ENCODE measurements at regions not wholly inside any gene's neighbourhood (a gene's known extent, or its start where the extent isn't known, plus 50 kb on each side); places are given as distances from the start of the nearest gene placed in this dataset.

DNA sequence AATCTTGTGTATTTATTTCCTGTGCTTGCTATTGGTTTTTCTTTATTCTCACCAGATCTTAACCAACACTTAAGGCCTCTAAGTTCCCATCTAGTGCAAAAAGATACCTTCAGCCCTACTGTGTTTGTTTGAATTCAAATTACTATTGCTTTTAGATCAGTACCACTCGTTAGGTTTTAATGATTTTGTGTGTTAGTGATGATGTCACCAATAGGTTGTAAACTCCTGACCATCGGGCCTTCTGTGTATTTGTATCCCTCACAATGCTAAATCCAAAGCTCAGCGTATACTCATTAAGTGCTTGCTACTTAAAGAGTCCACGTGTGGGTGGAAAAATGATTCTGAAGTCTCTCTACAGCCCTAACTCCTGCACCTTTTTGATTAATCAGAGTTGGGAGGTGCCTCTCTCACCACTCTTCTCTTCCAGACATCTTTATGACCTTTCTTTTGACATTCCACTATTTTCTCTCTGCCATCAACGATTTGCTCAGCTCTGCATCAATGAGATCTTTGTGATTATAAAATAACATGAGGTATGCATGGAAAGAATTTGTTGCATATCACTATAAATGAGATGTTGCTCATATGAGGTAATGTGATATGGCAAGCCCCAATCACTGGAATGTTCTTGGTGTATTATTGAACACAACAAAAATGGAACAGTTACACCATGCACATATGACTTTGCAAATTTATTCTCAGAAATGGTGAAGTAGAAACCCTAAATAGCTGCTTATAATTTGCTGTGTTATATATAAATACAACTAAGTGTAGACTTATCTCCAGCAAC, 55.1 kb upstream of the LAMA2 start:
- no peaks in the 10 kb centered on the region for H3K36me3 ChIP-seq (replicated peaks in 1 of 2; ENCODE audit: control insufficient read depth in 1 of 2, insufficient read depth in 2 of 2, low read length in 2 of 2)
- no peak overlapping the region for H3K4me2 ChIP-seq (replicated peaks; ENCODE audit: extremely low read depth, low read length, poor library complexity, severe bottlenecking)
- H3K27me3 ChIP-seq (ENCODE audit: control insufficient read depth in 2 of 2, insufficient read depth in 2 of 2, low read length in 2 of 2): no peaks in the 10 kb centered on the region
- Mint-ChIP-seq H3K9me3 (peaks cover 5 to 14% (median 9%) of the 10 kb centered on the region in 7 donors), H3K4me1 (no peaks in the 10 kb centered on the region), H3K36me3 (no peaks in the 10 kb centered on the region), H3K27me3 (ENCODE audit: low read depth in 3 of 3) (peaks cover 0 to 1% (median 0%) of the 10 kb centered on the region in 3 donors), H3K4me3 (no peak overlapping the region), H3K27ac (no peak overlapping the region)
- DNase-seq: no peak
- intact Hi-C loops (cut with micrococcal nuclease): no loop called here
- H3K27ac ChIP-seq (ENCODE audit: low read depth in 1 of 2, low read length in 2 of 2): no peak overlapping the region
- TF ChIP-seq, protein P1, sequence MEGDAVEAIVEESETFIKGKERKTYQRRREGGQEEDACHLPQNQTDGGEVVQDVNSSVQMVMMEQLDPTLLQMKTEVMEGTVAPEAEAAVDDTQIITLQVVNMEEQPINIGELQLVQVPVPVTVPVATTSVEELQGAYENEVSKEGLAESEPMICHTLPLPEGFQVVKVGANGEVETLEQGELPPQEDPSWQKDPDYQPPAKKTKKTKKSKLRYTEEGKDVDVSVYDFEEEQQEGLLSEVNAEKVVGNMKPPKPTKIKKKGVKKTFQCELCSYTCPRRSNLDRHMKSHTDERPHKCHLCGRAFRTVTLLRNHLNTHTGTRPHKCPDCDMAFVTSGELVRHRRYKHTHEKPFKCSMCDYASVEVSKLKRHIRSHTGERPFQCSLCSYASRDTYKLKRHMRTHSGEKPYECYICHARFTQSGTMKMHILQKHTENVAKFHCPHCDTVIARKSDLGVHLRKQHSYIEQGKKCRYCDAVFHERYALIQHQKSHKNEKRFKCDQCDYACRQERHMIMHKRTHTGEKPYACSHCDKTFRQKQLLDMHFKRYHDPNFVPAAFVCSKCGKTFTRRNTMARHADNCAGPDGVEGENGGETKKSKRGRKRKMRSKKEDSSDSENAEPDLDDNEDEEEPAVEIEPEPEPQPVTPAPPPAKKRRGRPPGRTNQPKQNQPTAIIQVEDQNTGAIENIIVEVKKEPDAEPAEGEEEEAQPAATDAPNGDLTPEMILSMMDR (IDR thresholded peaks at IDR 0.05): no peak
- H2AFZ ChIP-seq (ENCODE audit: insufficient read depth, low read depth, low read length, poor library complexity, severe bottlenecking): no peak overlapping the region
- H3K9me3 ChIP-seq (replicated peaks in 1 of 2; ENCODE audit: control insufficient read depth in 1 of 2, insufficient read depth in 1 of 2, low read length in 2 of 2): peaks cover 7 to 12% of the 10 kb centered on the region in 2 donors
- WGBS (ENCODE audit: insufficient coverage): no CpG with 5 or more reads among the region's 5 CpGs
- H3K4me3 ChIP-seq (replicated peaks in 1 of 3; ENCODE audit: low read depth in 2 of 3, low read length in 3 of 3): no peak overlapping the region
- H3K79me2 ChIP-seq (ENCODE audit: insufficient read depth, low read length): no peaks in the 10 kb centered on the region
- H4K20me1 ChIP-seq (ENCODE audit: insufficient read depth, low read length): no peaks in the 10 kb centered on the region
- no peak overlapping the region for H3K9ac ChIP-seq (ENCODE audit: insufficient read depth, low read length, poor library complexity, severe bottlenecking)
- no peaks in the 10 kb centered on the region for H3K4me1 ChIP-seq (ENCODE audit: control insufficient read depth in 1 of 2, insufficient read depth in 2 of 2, low read length in 2 of 2)

DNA sequence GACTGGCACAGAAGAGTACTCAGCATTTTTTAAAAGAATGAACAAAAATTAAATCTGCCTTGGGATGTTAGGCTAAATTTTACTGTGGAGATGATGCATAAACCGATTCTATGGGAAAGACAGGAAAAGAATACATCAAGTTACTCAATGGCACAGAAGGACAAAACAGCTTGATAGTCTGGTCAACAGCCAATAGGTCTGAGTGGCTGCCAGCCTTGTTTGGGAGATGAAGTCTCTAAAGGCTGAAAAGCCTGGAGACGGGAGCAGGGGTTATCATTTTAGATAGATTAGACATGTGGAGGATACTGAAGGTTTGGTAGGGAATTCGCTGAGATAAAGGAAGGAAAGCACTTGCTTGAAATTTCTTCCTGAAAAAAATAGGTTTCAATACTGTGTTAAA, 56.3 kb upstream of the LAMA2 start:
- no peak overlapping the region for H3K27ac ChIP-seq (ENCODE audit: low read depth in 1 of 2, low read length in 2 of 2)
- WGBS (ENCODE audit: insufficient coverage): 86% methylated on average over 3 of the region's 3 CpGs

More for the DNA sequence above, 56.3 kb upstream of the LAMA2 start:
- Mint-ChIP-seq H3K4me3 (no peak overlapping the region), H3K27me3 (ENCODE audit: low read depth in 3 of 3) (peaks cover 0 to 1% (median 0%) of the 10 kb centered on the region in 3 donors), H3K27ac (no peak overlapping the region), H3K4me1 (no peaks in the 10 kb centered on the region), H3K36me3 (no peaks in the 10 kb centered on the region), H3K9me3 (peaks cover 4 to 12% (median 7%) of the 10 kb centered on the region in 7 donors)
- H3K4me3 ChIP-seq (replicated peaks in 1 of 3; ENCODE audit: low read depth in 2 of 3, low read length in 3 of 3): no peak overlapping the region
- DNase-seq: no peak
- H3K36me3 ChIP-seq (replicated peaks in 1 of 2; ENCODE audit: control insufficient read depth in 1 of 2, insufficient read depth in 2 of 2, low read length in 2 of 2): no peaks in the 10 kb centered on the region
- H3K4me1 ChIP-seq (ENCODE audit: control insufficient read depth in 1 of 2, insufficient read depth in 2 of 2, low read length in 2 of 2): no peaks in the 10 kb centered on the region
- no peaks in the 10 kb centered on the region for H3K27me3 ChIP-seq (ENCODE audit: control insufficient read depth in 2 of 2, insufficient read depth in 2 of 2, low read length in 2 of 2)
- TF ChIP-seq, protein P1 (IDR thresholded peaks at IDR 0.05): no peak
- no peak overlapping the region for H3K9ac ChIP-seq (ENCODE audit: insufficient read depth, low read length, poor library complexity, severe bottlenecking)
- peaks cover 7 to 12% of the 10 kb centered on the region in 2 donors for H3K9me3 ChIP-seq (replicated peaks in 1 of 2; ENCODE audit: control insufficient read depth in 1 of 2, insufficient read depth in 1 of 2, low read length in 2 of 2)
- H2AFZ ChIP-seq (ENCODE audit: insufficient read depth, low read depth, low read length, poor library complexity, severe bottlenecking): no peak overlapping the region
- no peak overlapping the region for H3K4me2 ChIP-seq (replicated peaks; ENCODE audit: extremely low read depth, low read length, poor library complexity, severe bottlenecking)
- no peaks in the 10 kb centered on the region for H3K79me2 ChIP-seq (ENCODE audit: insufficient read depth, low read length)
- H4K20me1 ChIP-seq (ENCODE audit: insufficient read depth, low read length): no peaks in the 10 kb centered on the region
- intact Hi-C loops (cut with micrococcal nuclease): no loop called here
